Coronary artery (tissue), 2 donors: ENCODE measurements at regions not wholly inside any gene's neighbourhood (a gene's known extent, or its start where the extent isn't known, plus 50 kb on each side); places are given as distances from the start of the nearest gene placed in this dataset.

Experiments used
- DNase-seq: peaks from one replicate; pipeline ENCODE4 v3.0.0-alpha.2; 2017; ENCODE audit warnings: low spot score
- H3K27ac ChIP-seq, 2 donors: fragments of 200-600 bp; sonication (generic); one replicate each; pipeline ENCODE4 v1.5.1; 2016 to 2019
- H3K4me3 ChIP-seq: fragments of 200-600 bp; sonication (generic); 2 replicates; pipeline ENCODE4 v1.5.1; 2016; ENCODE audit warnings: mild to moderate bottlenecking, moderate library complexity
- TF ChIP-seq, protein P1 (sequence below): fragments of 200-600 bp; sonication (generic); IDR thresholded peaks from one replicate; pipeline ENCODE4 v1.5.1; 2019; ENCODE audit warnings: antibody characterized with exemption

DNA sequence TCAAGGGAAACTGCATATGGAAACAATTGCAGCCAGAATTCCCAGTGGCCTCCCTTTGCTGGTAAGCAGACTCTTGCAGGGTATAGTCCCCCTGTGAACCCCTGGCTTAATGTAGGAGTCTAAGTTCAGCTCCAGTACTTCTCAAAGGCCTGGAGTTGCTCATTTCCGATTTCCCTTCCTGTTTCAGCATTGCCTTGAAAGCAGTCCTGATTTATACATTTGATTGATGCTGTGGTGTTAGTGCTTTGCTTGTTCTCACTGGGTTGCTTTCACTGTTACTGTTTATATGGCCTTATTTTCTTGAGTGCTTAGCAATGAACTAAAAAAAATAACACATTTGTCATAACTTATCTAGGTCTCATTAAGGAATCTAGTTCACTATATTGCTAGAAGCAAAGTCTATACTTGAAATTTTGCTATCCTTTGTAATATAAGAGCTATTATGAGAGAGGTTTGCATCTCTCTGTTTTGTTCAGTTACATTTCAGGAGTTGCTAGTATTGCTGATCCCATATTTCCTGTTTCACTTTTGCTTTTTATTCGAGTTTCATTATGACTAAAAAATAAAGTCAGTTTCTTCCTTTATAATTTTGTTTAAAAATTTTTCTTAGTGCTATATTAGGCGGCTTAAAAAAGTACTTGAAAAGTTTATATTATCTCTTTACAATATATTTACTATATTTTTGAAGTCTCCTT is 122.4 kb upstream of the NMUR2 start:
- DNase-seq: no peak
- TF ChIP-seq, protein P1, sequence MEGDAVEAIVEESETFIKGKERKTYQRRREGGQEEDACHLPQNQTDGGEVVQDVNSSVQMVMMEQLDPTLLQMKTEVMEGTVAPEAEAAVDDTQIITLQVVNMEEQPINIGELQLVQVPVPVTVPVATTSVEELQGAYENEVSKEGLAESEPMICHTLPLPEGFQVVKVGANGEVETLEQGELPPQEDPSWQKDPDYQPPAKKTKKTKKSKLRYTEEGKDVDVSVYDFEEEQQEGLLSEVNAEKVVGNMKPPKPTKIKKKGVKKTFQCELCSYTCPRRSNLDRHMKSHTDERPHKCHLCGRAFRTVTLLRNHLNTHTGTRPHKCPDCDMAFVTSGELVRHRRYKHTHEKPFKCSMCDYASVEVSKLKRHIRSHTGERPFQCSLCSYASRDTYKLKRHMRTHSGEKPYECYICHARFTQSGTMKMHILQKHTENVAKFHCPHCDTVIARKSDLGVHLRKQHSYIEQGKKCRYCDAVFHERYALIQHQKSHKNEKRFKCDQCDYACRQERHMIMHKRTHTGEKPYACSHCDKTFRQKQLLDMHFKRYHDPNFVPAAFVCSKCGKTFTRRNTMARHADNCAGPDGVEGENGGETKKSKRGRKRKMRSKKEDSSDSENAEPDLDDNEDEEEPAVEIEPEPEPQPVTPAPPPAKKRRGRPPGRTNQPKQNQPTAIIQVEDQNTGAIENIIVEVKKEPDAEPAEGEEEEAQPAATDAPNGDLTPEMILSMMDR: no peak
- no peak overlapping the region for H3K27ac ChIP-seq
- H3K4me3 ChIP-seq: no peak overlapping the region

- TF ChIP-seq, protein P1: no peak
- DNase-seq: no peak
- no peak overlapping the region for H3K27ac ChIP-seq
- H3K4me3 ChIP-seq: no peak overlapping the region
Observed at GRCh38 chr5:152529440-152529839, 124.4 kb upstream of the NMUR2 start.

DNA sequence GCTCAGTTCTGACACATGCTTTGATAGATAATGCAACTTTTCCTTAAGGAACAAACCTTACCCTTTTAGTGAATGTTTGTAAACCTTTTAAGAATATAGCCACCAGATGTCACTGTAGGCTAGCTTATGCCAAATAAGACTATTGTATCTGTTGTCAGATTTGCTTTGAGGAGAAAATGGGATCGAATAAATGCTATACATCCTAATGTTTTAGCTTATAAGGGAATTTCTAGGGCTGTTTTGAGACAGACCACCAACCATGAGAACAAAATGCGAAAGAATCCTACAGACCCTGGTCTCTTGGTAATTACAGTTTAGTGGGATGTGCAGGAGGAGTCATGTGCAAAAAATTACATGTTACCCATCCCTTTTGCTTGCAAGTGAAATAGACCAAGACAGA is 127.6 kb upstream of the NMUR2 start:
- H3K27ac ChIP-seq: no peak overlapping the region
- H3K4me3 ChIP-seq: no peak overlapping the region
- TF ChIP-seq, protein P1: no peak
- no peak for DNase-seq

DNA sequence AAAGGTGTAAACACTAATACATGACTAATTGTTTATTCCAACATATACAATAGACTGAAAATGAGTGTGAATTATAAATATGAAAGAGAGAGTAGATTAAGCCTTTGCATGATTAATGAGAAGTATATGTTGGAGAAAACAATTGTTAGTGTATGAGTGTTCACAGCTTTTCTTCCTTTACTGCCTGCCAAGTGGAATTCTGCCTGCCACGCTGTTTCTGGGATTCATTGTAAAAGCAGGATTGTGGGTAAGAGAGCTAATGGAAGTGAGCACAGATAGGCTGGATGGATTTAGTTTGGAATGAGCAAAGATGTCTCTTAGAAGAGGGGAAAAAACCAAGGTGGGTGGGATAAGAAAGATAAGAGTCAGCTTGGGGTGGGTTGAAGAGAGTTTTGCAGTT is 129.6 kb upstream of the NMUR2 start:
- Histone ChIP-seq H3K4me3 (no peak overlapping the region), H3K27ac (no peak overlapping the region)
- DNase-seq: no peak
- TF ChIP-seq, protein P1: no peak

DNA sequence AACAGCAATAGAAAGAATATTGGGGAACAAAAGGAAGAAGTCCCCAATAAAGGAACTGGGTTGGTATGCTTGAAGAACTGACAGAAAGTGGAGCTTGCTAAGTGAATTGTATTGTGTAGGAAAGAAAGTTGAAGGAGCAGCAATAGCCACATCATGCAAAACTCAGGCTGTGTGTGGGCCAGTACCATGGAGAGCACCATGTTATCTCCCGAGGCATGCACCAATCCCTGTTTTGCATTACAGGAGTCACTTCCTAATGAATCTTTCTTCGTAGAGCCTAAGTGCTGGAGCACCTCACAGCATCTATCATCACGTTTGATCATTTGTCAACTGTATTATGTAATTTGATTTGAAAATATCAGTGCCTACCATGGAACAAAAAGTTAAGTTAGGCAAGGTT is 137.7 kb upstream of the NMUR2 start:
- Histone ChIP-seq H3K4me3 (no peak overlapping the region), H3K27ac (no peak overlapping the region)
- TF ChIP-seq, protein P1: no peak
- DNase-seq: no peak

GRCh38 chr5:152546493-152546892 is 141.4 kb upstream of the NMUR2 start:
- TF ChIP-seq, protein P1: no peak
- DNase-seq: no peak

GRCh38 chr5:152547202-152547601 is 142.1 kb upstream of the NMUR2 start:
- Histone ChIP-seq H3K4me3 (no peak overlapping the region), H3K27ac (no peak overlapping the region)
- no peak for DNase-seq
- TF ChIP-seq, protein P1: no peak

More at GRCh38 chr5:152546493-152546892, 141.4 kb upstream of the NMUR2 start:
- Histone ChIP-seq H3K4me3 (no peak overlapping the region), H3K27ac (no peak overlapping the region)
